Ectodermal cell (in vitro differentiated cells): ENCODE measurements at regions not wholly inside any gene's neighbourhood (a gene's known extent, or its start where the extent isn't known, plus 50 kb on each side); places are given as distances from the start of the nearest gene placed in this dataset.
A peak's percentile ranks its signal among the peaks of the same experiment; 100 is the strongest.

Experiments used
- H3K27ac ChIP-seq: 2 replicates; pipeline ENCODE4 v1.7.0; 2013; ENCODE audit warnings: mild to moderate bottlenecking, low read depth, low read length; ENCODE audit not compliant: insufficient read depth, poor library complexity, severe bottlenecking
- H3K27me3 ChIP-seq: 2 replicates; pipeline ENCODE4 v1.7.0; 2013; ENCODE audit warnings: mild to moderate bottlenecking, low read length; ENCODE audit not compliant: insufficient read depth, control insufficient read depth, poor library complexity, severe bottlenecking
- H3K36me3 ChIP-seq: one replicate; pipeline ENCODE4 v1.7.0; 2013; ENCODE audit warnings: low read length; ENCODE audit not compliant: control insufficient read depth, insufficient read depth
- H3K4me1 ChIP-seq: one replicate; pipeline ENCODE4 v1.7.0; 2013; ENCODE audit warnings: low read length; ENCODE audit not compliant: control insufficient read depth, insufficient read depth
- H3K4me3 ChIP-seq: 2 replicates; pipeline ENCODE4 v1.7.0; 2013; ENCODE audit warnings: low read depth, low read length, control low read depth; ENCODE audit not compliant: insufficient read depth
- H3K9me3 ChIP-seq: 2 replicates; pipeline ENCODE4 v1.7.0; 2013; ENCODE audit warnings: mild to moderate bottlenecking, low read length, moderate library complexity; ENCODE audit not compliant: control insufficient read depth
- whole genome bisulfite sequencing, 2 experiments: methylation state at CpG; one replicate each; pipeline ENCODE4 v1.1.7; 2013; ENCODE audit warnings: missing lambda C conversion rate in 2 of 2; 5-methylcytosine and 5-hydroxymethylcytosine counted together

DNA sequence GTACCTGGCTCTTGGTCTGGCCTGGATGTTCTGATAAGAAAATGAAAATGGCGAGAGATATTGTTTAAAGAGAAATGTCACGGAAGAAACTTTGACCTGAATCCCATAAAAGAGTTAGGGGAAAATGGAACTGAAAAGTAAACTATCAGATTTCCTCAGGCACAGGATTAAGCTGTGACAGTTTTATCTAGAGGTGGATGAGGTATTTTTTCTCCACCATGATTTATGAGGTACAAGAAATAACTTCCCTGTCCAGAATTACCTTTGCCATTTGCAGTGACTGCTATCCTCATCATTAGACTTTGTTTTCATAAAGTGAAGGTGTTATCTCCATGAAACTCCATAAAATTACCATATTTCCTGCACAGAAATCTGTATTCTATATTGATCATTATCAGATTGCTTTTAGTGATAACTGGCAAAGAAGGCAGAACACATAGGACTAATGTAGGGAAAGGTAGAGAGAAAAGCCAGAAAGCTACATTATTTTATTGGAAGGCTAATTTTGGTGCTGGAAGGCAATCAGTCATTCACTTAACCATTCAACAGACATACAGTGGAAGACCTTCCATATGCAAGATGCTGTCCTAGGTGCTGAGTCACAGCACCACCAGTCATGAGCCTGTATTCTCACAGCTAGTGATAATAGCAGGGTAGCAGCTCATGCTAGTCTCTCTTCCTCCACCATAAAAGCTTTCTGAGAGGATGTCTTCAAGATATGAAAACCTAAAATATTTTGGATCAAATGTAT lies 427.3 kb upstream of the CITED2 start:
- no peak overlapping the region for H3K27ac ChIP-seq
- H3K4me3 ChIP-seq, result no peak overlapping the region
- H3K27me3 ChIP-seq, result no peaks in the 10 kb centered on the region
- no peaks in the 10 kb centered on the region for H3K4me1 ChIP-seq
- 92 to 98% methylated on average over 2 of the region's 2 CpGs for WGBS, 2 experiments
- no peaks in the 10 kb centered on the region for H3K9me3 ChIP-seq
- no peaks in the 10 kb centered on the region for H3K36me3 ChIP-seq

DNA sequence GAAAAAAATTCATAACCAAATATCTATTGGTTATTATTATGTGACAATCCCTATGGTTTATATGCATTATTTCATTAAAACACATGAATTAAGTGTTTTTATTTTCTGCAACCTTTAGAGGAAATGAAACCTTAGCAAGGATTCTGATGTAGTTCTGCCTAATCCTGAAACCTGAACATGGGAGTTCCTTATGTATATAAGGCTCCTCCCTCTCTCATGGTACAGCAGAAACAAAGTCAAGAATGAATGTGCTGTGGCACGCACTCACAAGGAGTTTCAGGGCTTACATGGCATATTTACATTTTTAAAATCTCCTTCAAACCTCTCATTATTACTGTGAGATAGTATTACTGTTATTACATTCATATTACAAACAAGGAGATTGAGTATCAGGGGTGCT lies 426.4 kb upstream of the CITED2 start:
- Histone ChIP-seq H3K4me1 (no peaks in the 10 kb centered on the region), H3K4me3 (no peak overlapping the region), H3K9me3 (no peaks in the 10 kb centered on the region), H3K27ac (no peak overlapping the region), H3K36me3 (no peaks in the 10 kb centered on the region), H3K27me3 (no peaks in the 10 kb centered on the region)
- 86 to 100% methylated on average over 1 of the region's 1 CpG for WGBS, 2 experiments

DNA sequence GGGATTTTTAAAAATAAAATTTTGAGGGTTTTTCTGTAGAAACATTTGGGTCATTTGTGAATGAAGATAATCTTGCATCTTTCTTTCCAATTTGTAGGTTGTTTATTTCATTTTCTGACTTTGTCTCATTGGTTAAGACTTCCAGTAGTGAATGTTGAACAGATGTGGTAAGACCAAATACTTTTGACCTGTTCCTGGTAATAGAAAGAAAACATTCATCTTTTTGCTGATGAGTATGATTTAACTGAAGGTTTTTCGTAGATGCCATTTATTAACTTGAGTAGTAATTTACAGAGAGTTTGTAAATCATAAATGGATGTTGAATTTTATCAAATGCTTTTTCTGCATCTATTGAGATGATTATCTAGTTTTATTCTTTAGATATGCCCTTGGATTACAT lies 416.1 kb upstream of the CITED2 start:
- no peaks in the 10 kb centered on the region for H3K27me3 ChIP-seq
- H3K9me3 ChIP-seq, result no peaks in the 10 kb centered on the region
- no peak overlapping the region for H3K4me3 ChIP-seq
- H3K4me1 ChIP-seq, result no peaks in the 10 kb centered on the region
- H3K36me3 ChIP-seq, result no peaks in the 10 kb centered on the region
- H3K27ac ChIP-seq, result no peak overlapping the region
- 85 to 100% methylated on average over 1 of the region's 1 CpG for WGBS, 2 experiments

DNA sequence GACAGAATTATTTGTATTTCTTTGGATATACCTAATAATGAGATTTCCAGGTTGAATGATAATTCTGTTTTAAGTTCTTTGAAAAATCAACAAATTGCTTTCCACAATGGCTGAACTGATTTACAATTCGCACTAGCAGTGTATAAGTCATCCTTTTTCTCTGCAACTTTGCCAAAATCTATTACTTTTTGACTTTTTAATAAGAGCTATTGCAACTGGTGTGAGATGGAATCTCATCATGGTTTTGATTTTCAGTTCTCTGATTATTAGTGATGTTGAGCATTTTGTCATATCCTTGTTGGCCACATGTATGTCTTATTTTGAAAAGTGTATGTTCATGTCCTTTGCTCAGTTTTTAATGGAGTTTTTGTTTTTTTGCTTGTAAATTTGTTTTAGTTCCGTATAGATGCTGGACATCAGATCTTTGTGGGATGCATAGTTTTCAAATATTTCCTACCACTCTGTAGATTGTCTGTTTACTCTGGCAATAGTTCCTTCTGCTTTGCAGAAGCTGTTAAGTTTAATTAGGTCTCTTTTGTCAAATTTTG lies 409.8 kb upstream of the CITED2 start:
- Histone ChIP-seq H3K27me3 (no peaks in the 10 kb centered on the region), H3K27ac (no peak overlapping the region), H3K4me3 (no peak overlapping the region), H3K36me3 (no peaks in the 10 kb centered on the region), H3K4me1 (peaks cover 2% of the 10 kb centered on the region), H3K9me3 (peaks cover 3% of the 10 kb centered on the region)
- 82 to 89% methylated on average over 1 to 2 of the region's 2 CpGs for whole genome bisulfite sequencing, 2 experiments

DNA sequence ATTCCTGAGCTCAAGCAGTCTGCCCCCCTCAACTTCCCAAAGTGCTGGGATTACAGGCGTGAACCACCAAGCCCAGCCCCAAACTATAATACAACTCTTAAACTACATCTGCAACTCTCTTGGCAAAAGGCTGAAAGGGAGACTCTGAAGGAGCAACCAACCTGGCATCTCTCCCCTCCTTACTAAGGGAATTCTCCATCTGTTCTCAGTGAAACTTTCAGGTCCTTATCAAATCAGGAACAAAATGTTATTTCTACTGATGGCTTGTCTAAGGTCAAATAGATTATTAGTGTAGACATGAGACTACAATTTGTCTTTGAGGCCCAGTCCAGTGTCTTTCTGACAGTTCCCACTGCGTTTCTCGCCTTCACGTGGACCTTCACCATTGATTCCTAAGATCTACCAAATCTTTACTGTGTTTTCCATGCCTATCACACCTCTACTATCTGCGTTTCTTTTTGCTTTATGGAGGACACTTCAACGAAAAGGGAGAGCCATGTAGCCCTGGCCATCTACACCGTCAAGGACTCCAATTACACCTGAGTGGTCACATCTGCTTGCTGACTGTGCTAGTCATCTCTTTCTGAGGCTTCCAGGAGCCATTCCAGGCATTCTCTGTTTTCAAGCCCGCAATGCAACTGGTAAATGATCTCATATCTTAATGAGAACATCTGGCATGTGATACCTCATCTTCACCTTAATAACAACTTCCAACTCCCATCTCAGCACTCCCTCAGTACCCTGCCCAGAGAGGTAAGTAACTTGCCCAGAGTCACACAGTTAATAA lies 405.7 kb upstream of the CITED2 start:
- 94 to 95% methylated on average over 8 of the region's 8 CpGs for WGBS, 2 experiments
- no peaks in the 10 kb centered on the region for H3K27me3 ChIP-seq

DNA sequence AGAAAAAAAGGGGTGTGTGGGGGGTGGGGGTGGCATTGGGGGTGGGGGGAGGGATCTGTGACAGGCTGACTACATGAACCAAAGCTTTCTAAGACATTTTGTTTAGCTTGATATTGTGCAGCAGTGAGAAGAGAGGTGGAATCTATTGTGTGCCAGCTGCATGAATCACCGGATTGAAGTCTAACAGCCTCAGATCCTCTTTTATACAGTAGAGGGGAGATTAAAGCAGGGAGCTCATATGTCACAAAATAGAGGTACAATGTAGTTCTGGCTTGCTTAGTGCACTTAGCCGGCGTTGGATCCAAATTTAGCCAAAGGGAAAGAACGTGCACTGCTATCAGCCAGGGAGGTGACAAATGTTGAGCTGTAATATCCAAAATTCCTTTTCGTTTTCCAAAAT lies 404.2 kb upstream of the CITED2 start:
- 85 to 87% methylated on average over 5 of the region's 5 CpGs for WGBS, 2 experiments
- Histone ChIP-seq H3K4me1 (peaks cover 45% of the 10 kb centered on the region), H3K27me3 (no peaks in the 10 kb centered on the region), H3K9me3 (peaks cover under 1% of the 10 kb centered on the region), H3K4me3 (no peak overlapping the region), H3K27ac (peak overlapping the region; percentile 8), H3K36me3 (no peaks in the 10 kb centered on the region)

More for the DNA sequence above, 405.7 kb upstream of the CITED2 start:
- H3K27ac ChIP-seq, result no peak overlapping the region
- H3K4me3 ChIP-seq, result no peak overlapping the region
- H3K4me1 ChIP-seq, result peaks cover 42% of the 10 kb centered on the region
- peaks cover 3% of the 10 kb centered on the region for H3K9me3 ChIP-seq
- no peaks in the 10 kb centered on the region for H3K36me3 ChIP-seq

DNA sequence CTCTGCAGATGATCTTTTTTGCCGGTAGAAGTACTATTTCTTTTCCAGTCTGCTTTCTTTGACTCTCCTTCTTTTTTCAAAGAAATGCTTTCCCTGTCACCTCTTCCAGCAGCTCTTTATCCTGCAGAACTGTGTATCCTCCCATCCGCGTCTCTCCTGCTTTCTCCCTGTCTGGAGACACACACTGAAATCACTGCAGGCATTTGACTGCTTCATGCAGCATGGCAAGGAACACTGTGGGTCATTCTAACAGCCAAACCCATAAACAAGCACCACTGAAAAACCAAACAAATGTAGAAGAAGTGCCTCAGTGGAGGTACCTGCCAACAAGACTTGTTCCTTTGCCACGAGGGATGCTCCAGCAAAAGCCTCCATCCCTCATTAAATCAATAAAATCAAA lies 403.7 kb upstream of the CITED2 start:
- Histone ChIP-seq H3K36me3 (no peaks in the 10 kb centered on the region), H3K4me3 (no peak overlapping the region), H3K4me1 (peaks cover 45% of the 10 kb centered on the region), H3K27me3 (no peaks in the 10 kb centered on the region), H3K9me3 (no peaks in the 10 kb centered on the region), H3K27ac (peak overlapping the region; percentile 55)
- 49 to 57% methylated on average over 4 of the region's 4 CpGs for WGBS, 2 experiments

DNA sequence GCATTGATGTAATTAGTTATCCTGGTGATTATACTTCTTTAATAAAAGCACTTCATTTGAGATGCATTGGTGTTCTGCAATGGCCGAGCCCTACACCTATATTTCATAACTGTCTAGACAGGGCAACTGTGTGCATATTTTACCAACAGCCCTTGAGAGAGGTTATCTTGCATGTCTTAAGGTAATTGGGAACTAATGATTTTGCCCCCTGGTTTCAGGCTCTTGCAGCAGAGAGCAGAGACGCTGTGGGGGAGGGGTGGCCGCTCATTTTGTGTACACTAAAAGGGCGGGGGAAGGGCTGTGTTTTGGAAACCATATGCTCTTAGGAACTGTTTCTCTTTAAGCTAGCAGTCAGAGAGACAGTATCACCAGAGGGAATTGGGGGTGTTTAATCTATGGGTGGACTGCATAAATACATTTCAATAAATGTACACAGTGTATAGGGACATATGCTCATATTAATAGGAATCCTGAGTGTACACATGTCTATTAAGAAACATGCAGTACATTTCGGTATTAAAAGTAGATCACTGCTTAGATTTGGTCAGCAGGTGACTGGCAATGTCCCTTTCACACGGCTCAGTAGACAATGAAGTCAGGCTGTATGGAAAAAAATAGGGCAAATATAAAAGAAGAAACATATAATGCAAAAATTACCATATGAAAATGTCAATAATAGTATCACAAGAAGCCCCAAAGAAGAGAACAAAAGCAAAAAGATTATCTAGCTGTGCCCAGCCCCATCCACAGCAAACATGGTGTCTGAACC lies 402.9 kb upstream of the CITED2 start:
- Histone ChIP-seq H3K4me1 (peaks cover 45% of the 10 kb centered on the region), H3K9me3 (no peaks in the 10 kb centered on the region), H3K4me3 (no peak overlapping the region), H3K27me3 (no peaks in the 10 kb centered on the region), H3K36me3 (no peaks in the 10 kb centered on the region), H3K27ac (peak overlapping the region; percentile 55)
- WGBS, 2 experiments, result 82 to 88% methylated on average over 5 to 6 of the region's 6 CpGs

DNA sequence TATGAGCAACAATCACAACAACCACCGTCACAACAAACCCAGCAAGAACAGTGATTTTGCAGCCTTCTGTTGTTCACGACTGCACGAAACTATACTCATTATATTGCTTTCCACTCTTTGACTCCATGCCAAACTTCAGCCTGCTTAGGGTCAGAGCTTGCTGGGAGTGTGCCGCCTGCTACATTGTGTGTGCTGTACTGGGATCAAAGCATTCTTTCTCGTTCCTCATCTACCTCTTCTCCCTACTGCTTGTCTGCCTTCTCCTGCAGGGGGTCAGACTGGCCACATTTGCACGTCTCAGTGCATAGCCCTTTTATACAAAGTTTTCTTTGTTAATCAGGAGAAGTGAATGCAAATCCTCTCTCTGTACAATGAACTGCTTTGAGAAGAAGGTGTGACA lies 401.6 kb upstream of the CITED2 start:
- H3K4me1 ChIP-seq, result peaks cover 45% of the 10 kb centered on the region
- H3K9me3 ChIP-seq, result no peaks in the 10 kb centered on the region
- H3K27me3 ChIP-seq, result no peaks in the 10 kb centered on the region
- no peak overlapping the region for H3K4me3 ChIP-seq
- no peaks in the 10 kb centered on the region for H3K36me3 ChIP-seq
- peak overlapping the region; percentile 3 for H3K27ac ChIP-seq
- WGBS, 2 experiments, result 32 to 40% methylated on average over 6 of the region's 6 CpGs

DNA sequence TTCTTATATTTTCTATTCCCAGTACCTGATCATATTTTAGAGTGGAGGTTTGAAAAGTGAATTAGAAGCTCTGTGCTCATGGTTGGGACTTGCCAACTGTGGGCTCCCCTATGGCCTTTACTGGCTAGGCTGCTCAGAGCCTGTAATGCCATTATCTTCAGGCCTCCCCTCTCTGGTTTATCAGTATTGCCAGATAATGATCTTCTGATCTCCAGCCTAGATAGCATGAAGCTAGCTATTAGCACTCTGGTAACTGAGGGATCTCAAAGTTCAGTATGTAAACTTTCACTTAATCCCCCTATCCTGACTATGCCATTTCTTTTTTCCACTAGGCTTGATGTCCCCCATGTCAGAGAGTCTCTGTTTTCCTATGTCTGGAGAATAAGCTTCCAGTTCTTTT lies 393.7 kb upstream of the CITED2 start:
- Histone ChIP-seq H3K27ac (no peak overlapping the region), H3K9me3 (no peaks in the 10 kb centered on the region), H3K4me1 (no peaks in the 10 kb centered on the region), H3K27me3 (no peaks in the 10 kb centered on the region), H3K36me3 (no peaks in the 10 kb centered on the region), H3K4me3 (no peak overlapping the region)
